CD4-positive, alpha-beta T cell treated with Interleukin-6 at 100 ng/mL for 8 hours (primary cell): ENCODE measurements at regions not wholly inside any gene's neighbourhood (a gene's known extent, or its start where the extent isn't known, plus 50 kb on each side); places are given as distances from the start of the nearest gene placed in this dataset.
A peak's percentile ranks its signal among the peaks of the same experiment; 100 is the strongest.

Experiments
- DNase-seq: peaks from one replicate; pipeline ENCODE4 v3.0.0-alpha.2; 2020; ENCODE audit warnings: mixed read lengths, low spot score

GRCh38 chr15:87631093-87631492 lies 625.4 kb downstream of the NTRK3 start:
- no peak for DNase-seq

DNA sequence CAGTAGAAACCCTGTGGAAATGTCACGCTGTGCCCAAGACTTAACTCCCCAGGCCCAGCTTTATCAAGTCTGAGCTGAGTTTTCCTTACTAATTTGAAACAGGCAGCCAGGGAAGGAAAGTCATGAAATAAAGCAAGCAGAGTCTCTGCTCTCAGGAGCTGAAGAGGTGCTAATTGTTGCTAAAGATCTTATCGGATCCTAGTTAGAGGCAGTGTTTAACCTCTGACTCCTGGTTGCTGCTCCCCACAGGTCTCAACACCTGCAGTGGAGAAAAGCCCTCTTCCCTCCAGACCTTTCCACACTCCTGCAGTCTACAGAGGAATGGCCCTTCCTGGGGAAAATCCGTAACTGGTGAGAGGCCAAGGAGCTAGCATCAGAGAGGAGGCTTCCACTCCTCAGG lies 628.2 kb downstream of the NTRK3 start:
- no peak for DNase-seq

- DNase-seq = no peak
Observed at GRCh38 chr15:87626860-87627259, 629.7 kb downstream of the NTRK3 start.

DNA sequence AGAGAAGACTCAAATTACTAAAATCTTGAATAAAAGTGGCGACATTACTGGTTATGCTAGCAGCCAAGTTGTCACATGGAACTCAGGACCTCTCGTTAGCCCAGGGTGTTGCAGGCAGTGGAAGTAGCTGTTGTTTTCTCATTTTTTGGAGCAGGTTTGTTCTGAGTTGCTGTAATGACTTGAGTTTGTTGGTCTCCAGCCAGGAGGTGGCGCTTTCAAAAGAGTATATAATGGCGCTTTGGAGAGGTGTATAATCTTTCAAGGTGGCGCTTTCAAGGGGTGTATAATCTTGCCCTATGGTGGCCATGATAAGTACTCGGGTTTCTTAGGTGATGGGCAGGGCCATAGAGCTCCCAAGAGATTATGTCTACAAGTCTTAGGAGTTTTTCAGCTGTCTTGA lies 632.7 kb downstream of the NTRK3 start:
- no peak for DNase-seq

DNA sequence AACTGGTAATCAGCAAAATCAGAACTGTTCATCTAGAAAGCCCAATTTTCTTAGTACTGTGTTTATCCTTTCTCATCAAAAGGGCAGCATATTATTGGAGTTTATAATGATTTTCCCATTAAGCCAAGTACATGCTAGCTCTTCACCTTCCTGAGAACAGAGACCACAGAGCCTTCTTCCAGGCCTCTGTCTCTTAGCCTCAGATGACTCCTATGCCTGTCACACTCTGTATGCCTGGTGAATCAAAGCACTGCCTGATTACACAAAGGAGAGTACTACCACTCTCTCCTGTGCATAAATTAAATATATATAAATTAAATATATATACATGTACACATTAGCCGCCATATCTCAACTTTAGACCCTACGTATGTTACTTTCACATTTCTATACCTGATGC lies 636.1 kb downstream of the NTRK3 start:
- no peak for DNase-seq

DNA sequence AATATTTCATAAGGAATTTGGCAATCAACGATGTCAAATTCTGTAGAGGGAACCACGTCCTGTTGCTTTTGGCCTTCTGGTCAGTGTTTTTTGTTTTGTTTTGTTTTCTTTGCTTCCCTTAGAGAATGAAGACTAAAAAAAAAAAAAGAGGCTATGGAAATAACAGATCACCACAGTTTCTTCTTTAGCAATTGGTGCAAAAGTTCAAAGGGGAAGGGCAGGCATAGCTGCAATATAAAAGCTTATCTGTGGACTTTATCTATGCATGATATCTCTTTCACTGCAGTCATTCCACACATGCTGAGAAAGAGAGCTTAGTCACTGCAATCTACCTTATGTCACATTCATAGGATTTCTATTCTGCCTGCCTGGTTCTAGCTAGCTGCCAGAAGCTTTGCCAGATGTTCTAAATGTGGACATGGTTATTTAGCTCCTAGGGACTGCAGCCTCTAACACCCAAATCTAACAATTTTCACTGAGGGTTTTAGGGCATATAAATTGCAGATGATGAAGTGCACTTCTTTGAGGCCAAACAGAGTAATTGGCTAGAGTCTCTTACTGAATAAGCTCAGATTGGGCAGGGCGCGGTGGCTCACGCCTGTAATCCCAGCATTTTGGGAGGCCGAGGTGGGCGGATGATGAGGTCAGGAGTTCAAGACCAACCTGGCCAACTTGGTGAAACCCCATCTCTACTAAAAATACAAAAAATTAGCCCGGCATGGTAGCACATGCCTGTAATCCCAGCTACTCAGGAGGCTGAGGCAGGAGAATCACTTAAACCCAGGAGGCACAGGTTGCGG lies 637.2 kb downstream of the NTRK3 start:
- DNase-seq = no peak

DNA sequence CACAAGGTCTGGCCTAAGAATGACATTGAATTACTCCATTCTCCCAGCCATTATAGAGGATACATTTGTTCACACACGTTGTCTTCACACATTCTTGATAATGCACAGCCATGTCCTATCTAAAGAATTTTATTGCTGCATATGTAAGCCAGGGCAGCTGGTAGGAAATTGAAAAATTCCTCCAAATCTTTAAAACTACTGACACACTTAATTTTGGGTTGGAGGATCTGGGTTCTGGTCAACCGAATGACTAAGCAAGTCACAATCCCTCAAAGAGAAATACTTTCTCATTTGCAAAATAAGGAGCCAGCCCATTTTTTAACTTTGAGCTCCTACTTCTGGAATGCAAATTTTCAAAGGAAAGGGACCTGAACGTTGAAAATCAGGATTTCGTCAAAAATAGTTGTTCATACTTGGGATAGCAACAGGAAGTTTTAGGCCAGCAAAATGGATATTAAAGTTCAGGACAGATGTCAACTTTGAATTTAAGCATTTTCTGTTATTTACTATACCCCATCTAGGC lies 638.3 kb downstream of the NTRK3 start:
- no peak for DNase-seq

DNA sequence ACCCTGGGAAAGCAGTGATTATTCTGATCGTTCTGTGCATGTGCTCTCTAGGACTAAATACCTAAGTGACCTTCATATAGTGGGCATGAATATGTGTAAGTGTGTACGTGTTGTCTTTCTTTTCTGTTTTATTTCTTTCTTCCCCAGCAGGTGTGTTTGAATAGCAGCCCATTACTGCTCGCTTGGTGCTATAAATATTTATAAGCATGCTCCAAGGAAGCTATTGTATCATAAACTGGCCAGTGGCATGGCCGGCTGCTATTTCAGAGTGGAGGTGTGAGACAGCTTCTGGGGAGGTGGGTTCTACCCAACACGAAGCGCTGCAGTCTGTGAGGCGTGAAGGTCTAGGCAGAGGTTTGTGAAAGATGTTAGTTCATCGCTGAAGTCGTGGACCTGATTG lies 641.8 kb downstream of the NTRK3 start:
- no peak for DNase-seq

DNA sequence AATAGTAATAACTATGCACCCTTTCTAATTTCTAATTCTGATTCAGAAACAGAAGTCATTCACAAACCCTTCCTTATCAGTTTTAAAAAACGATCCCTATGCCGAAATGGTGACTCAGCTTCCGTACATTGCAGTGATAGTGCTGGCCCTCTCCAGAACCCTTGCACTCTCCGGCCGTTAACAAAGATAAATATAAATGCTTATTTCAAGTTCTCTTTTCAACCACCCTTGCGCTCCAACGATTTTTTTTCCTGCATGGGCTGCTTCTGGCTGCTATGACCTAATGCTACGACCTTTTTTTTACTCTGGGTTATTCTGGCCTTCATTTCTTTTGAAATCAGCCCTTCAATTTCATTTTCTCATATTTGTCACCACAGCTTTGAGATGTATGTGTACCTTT lies 646.2 kb downstream of the NTRK3 start:
- no peak for DNase-seq

DNA sequence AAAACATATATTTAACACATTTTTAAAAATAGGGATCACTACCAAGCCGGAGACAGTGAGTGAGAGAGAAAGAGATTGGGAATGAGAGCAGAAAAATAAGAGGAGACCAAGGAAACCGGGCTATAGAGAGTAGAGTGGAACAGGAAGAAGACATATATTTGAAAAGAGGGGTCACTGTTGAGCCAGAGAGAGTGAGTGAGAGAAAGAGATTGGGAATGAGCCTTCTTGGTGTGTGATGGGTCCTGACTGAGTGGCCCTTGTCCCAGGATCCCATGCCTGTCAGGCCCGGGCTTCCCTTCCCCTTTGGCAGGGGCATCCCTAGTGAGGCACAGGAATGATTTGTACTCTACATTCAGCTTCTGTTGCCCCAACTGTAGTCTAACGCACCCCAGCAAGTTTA lies 646.6 kb downstream of the NTRK3 start:
- no peak for DNase-seq

GRCh38 chr15:87609474-87609873 lies 647.1 kb downstream of the NTRK3 start:
- no peak for DNase-seq

DNA sequence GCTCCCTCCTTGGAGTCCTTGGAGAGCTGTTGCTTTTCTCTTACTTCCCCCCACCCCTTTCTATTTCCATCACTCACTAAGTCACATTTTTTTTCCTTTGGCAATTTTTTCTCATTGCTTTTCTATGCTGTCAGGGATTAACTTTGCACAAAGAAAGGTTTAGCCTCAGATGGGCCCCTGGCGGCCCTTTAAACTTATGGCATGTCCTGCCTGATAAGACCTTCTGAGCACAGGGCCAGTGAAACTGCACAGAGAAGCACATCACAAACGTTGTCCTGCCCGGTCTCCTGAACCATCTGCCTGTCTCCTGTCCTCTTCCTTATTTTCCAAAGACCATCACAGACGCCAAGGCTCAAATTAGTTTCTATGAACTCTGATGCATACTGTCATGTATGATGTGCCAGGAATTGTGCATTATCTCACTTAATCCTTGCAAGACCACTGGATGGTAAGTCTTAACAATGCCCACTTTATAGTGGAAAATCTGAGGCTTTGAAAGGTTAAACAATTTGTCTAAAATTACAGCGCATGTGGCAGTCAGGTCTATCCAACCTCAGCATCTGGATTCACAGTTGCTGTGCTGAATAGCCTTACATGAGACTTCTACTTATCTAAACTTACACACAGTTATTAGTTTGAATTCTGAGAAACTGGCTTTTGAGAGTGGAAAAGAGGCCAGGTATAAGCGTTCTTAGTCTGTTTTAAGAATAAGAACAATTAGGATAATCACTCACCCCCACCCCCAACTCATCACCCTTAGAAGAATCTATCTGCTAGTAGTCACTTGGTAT lies 648.1 kb downstream of the NTRK3 start:
- DNase-seq = no peak

GRCh38 chr15:87606971-87607370 lies 649.6 kb downstream of the NTRK3 start:
- no peak for DNase-seq

- no peak for DNase-seq
Observed at GRCh38 chr15:87604857-87605446, 651.6 kb downstream of the NTRK3 start.

- DNase-seq = no peak
Observed at GRCh38 chr15:87602371-87602770, 654.2 kb downstream of the NTRK3 start.

- DNase-seq = no peak
Observed at GRCh38 chr15:87599616-87600015, 656.9 kb downstream of the NTRK3 start.

DNA sequence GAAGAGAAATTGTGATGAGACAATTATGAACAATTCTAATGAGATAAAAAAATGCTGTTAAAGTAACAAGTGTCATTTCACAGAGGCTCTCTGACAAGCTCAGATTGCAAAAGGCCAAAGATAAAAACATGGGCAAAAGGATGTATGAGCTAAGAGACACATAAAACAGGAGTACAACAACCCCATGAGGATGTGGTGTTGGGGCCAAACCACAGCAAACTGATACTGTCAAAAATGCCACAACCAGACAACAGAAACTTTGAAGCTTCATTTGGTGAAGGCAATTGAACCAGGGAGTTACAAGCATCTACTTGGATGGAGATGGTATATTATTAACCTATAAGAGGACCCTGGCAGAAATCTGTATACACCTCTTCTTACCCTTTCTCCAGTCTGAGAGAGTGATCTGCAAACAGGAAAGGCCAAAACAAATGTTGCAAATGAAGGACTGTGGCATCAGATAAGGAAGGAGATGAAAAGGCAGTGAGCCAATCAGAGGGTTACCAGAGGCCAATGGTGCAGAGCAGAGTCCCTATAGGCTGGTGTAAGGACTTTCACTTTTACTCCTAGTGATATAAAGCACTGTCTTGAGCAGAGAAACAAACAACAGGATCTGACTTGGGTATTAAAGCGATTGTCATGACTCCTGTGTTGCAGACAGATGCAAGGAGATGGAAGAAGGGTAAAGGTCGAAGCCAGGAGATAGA lies 659.0 kb downstream of the NTRK3 start:
- DNase-seq = peak; percentile 20

DNA sequence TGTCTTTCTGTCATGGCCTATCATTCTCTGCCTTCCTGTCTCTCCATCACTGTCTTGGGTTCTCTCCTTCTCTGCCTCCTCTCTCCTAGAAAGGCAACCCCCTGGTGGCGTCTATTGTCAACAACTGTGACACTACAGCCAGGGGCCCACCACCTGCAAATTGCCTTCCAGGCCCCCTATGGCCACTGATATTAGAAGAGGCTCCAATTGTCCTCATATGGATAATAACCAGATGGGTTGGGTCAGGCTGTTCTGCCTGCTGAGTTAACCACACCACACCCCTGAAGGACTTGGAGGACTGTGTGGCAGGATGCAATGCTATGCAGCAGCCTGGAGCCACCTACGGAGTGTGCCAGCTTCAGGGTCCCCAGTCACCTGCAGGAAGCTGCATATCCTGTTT lies 665.0 kb downstream of the NTRK3 start:
- no peak for DNase-seq

GRCh38 chr15:87591042-87591441 lies 665.5 kb downstream of the NTRK3 start:
- no peak for DNase-seq

DNA sequence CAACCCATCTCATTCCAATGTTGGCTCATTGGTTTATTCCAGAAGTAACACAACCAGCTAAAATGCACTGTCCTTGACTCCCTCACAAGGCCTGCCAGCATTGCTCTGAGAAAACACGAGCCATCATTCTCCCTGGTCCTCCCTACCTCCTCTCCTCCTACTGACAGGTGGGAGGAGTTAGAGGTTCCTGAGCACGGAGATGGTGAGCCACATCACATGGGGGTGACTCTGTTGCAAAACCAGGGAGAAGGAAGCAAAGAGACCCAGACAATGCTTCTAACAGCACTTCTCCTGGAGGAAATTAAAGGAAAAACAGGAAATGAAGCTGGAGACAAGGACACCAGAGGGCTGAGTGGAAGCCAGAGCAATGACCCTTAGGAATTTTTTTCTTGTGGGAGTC lies 667.4 kb downstream of the NTRK3 start:
- no peak for DNase-seq

DNA sequence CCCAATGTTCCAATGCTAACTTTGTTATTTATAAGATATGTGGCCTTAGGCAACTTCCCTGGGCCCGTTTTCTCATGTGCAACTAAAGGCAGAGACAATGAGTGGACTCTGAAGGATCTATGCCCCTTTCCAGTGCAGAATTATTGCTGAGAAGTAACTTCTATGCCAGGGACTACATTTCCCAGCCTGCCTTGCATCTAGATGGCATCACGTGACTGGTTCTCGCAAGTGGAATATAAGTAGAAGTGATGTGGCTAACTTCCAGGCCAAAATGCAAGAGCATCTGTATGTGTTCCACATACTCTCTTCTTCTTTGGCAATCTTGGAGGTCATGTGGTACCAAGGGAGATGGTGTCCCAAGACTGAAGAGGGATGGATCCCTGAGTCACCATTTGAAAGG lies 674.4 kb downstream of the NTRK3 start:
- DNase-seq = no peak

DNA sequence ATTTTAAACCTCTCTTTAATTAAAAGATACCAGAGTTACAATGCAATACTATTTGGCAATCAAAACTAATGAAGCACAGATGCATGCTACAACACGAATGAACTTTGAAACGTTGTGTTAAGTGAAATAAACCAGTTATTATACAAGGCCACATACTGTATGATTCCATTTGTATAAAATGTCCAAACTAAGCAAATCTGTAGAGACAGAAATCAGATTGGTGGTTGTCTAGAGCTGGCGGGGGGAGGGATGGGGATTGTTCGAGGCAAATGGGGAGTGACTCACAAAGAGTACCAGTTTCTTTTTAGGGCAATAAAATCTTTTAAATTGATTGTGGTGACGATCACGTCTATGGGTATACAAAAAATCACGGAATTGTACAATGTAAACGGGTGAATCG lies 677.0 kb downstream of the NTRK3 start:
- DNase-seq = no peak
